HFFc6 (cell line): ENCODE measurements at regions not wholly inside any gene's neighbourhood (a gene's known extent, or its start where the extent isn't known, plus 50 kb on each side); places are given as distances from the start of the nearest gene placed in this dataset.

Source experiments
- DNase-seq: peaks from one replicate; pipeline ENCODE4 v3.0.0-alpha.2; 2018
- H3K27ac Mint-ChIP-seq: 2 replicates; pipeline ENCODE4 v1.8.0; 2020; ENCODE audit warnings: mild to moderate bottlenecking, mixed read lengths
- H3K27me3 Mint-ChIP-seq: 2 replicates; pipeline ENCODE4 v1.8.0; 2021; ENCODE audit warnings: mild to moderate bottlenecking, moderate library complexity, mixed read lengths; ENCODE audit not compliant: insufficient read depth
- H3K36me3 Mint-ChIP-seq: 2 replicates; pipeline ENCODE4 v1.8.0; 2021; ENCODE audit warnings: low read depth, mixed read lengths
- H3K4me1 Mint-ChIP-seq: 2 replicates; pipeline ENCODE4 v1.8.0; 2020; ENCODE audit warnings: low read depth, mixed read lengths
- H3K4me3 Mint-ChIP-seq: 2 replicates; pipeline ENCODE4 v1.8.0; 2020; ENCODE audit warnings: mild to moderate bottlenecking, moderate library complexity, mixed read lengths
- H3K9me3 Mint-ChIP-seq: 2 replicates; pipeline ENCODE4 v1.8.0; 2020; ENCODE audit warnings: mild to moderate bottlenecking, mixed read lengths
- TF ChIP-seq, protein P1 (sequence below): fragments of 200-600 bp; sonication (generic); IDR thresholded peaks from 2 replicates; pipeline ENCODE4 v1.5.0; 2021; ENCODE audit warnings: antibody characterized with exemption, mild to moderate bottlenecking

DNA sequence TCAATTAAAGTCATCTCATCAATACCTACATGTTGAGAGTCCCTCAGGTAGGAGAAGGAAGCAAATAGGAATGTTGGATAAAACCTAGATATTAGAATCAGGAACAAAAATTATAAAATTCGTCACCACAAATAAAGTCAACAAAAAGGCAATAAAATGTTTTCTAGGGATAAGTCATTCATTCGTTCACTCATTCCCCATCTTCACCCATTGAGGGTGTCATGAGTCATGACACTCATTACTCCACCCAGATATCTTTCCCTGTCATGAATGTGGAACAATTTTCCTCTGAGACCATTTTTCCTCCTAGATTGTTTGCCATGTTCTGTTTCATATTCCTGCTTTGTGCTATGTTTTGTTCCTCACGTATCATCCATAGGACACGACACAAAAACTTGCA, 50.9 kb upstream of the OLIG3 start:
- H3K4me1 Mint-ChIP-seq: no peaks in the 10 kb centered on the region
- no peak overlapping the region for H3K27ac Mint-ChIP-seq
- no peak for DNase-seq
- no peak overlapping the region for H3K4me3 Mint-ChIP-seq
- no peaks in the 10 kb centered on the region; the same call in 1 of the 2 replicates for H3K36me3 Mint-ChIP-seq
- peaks cover 1% of the 10 kb centered on the region; the same call in 1 of the 2 replicates for H3K27me3 Mint-ChIP-seq
- TF ChIP-seq, protein P1, sequence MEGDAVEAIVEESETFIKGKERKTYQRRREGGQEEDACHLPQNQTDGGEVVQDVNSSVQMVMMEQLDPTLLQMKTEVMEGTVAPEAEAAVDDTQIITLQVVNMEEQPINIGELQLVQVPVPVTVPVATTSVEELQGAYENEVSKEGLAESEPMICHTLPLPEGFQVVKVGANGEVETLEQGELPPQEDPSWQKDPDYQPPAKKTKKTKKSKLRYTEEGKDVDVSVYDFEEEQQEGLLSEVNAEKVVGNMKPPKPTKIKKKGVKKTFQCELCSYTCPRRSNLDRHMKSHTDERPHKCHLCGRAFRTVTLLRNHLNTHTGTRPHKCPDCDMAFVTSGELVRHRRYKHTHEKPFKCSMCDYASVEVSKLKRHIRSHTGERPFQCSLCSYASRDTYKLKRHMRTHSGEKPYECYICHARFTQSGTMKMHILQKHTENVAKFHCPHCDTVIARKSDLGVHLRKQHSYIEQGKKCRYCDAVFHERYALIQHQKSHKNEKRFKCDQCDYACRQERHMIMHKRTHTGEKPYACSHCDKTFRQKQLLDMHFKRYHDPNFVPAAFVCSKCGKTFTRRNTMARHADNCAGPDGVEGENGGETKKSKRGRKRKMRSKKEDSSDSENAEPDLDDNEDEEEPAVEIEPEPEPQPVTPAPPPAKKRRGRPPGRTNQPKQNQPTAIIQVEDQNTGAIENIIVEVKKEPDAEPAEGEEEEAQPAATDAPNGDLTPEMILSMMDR: no peak
- peaks cover 15% of the 10 kb centered on the region for H3K9me3 Mint-ChIP-seq

DNA sequence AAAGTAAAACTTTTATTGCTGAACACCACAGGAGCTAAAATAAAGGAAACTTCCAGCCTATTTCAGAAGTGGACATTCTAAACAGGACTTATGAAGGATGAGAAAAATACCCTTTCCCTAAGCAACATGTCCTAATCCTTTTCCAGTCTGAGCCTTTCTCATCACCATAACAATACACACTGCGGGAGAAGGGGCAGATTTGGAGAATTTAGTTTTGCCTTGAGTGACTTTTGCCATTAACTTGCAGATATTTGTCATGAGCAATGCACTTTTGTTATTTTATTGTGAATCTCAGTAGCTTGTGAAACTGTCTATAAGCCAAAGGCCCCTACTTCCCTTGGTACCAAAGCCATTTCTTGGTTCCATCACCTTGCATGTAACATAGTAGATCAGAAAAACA, 53.0 kb upstream of the OLIG3 start:
- TF ChIP-seq, protein P1: no peak
- no peak overlapping the region for H3K27ac Mint-ChIP-seq
- no peaks in the 10 kb centered on the region; the same call in 1 of the 2 replicates for H3K36me3 Mint-ChIP-seq
- H3K27me3 Mint-ChIP-seq: peaks cover 1% of the 10 kb centered on the region; the same call in 1 of the 2 replicates
- peaks cover 9% of the 10 kb centered on the region for H3K9me3 Mint-ChIP-seq
- H3K4me1 Mint-ChIP-seq: no peaks in the 10 kb centered on the region
- DNase-seq: no peak
- no peak overlapping the region for H3K4me3 Mint-ChIP-seq

DNA sequence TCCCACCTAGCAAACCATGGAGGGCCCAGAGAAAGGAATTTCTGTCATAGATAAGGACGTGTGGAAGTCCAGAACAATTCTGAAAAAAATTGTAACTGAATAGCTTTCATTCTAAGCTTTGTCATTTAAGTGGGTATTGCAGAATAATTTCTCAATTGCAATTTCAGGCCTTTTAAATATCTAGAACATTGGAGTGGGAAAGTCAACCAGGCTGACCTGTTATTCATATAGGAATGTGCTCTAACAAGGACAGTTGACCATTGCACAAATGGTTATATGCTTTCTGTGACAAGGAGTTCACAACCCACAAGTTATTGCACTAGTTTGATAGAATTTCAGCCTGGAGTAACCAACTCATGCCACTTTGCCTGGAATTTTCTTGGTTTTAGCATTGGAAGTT, 53.4 kb upstream of the OLIG3 start:
- Mint-ChIP-seq H3K27ac (no peak overlapping the region), H3K27me3 (peaks cover 1% of the 10 kb centered on the region; the same call in 1 of the 2 replicates), H3K36me3 (no peaks in the 10 kb centered on the region; the same call in 1 of the 2 replicates), H3K9me3 (peaks cover 8% of the 10 kb centered on the region), H3K4me1 (no peaks in the 10 kb centered on the region), H3K4me3 (no peak overlapping the region)
- TF ChIP-seq, protein P1: no peak
- DNase-seq: no peak

DNA sequence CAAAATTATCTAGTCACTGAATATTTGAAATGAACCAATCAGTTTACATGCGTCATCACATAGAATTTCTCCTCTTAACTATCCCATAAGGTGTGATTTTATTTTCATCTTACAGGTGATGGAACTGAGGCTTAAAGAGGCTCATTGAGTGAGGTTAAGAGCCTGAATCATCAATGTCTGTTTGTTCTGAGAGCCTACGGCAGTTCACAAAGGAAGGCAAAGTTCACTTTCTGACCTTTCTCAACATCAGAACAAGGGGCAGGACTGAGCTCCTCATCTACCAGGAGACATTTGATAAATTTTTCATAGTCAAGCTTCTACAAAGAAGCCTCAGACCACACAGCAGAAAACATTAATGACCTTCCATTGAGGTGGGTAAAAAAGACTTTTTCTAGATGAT, 54.9 kb upstream of the OLIG3 start:
- peaks cover 5% of the 10 kb centered on the region for H3K9me3 Mint-ChIP-seq
- H3K27me3 Mint-ChIP-seq: peaks cover 1% of the 10 kb centered on the region; the same call in 1 of the 2 replicates
- DNase-seq: no peak
- H3K4me3 Mint-ChIP-seq: no peak overlapping the region
- H3K36me3 Mint-ChIP-seq: no peaks in the 10 kb centered on the region; the same call in 1 of the 2 replicates
- TF ChIP-seq, protein P1: no peak
- no peaks in the 10 kb centered on the region for H3K4me1 Mint-ChIP-seq
- H3K27ac Mint-ChIP-seq: no peak overlapping the region

DNA sequence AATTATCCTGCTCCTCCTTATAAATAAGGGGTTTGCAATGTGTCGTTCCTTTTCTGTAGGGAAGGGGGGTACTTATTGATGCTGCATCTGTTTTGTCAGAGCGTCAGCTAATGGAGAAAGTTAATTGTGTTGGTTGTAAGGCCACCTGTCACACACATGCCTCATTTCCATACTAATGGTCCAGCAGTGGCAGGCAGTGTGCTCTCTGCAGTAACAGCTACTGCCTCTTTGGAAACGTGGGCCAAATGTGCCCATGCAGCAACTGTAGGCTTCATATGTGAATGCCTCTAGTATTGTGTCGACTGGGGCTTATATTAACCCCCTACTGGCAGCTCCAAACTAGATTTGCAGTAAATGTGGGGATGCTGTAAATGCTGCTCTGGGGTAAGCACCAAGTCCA, 56.3 kb upstream of the OLIG3 start:
- H3K27ac Mint-ChIP-seq: no peak overlapping the region
- no peaks in the 10 kb centered on the region for H3K4me1 Mint-ChIP-seq
- no peak overlapping the region for H3K4me3 Mint-ChIP-seq
- H3K27me3 Mint-ChIP-seq: peaks cover 1% of the 10 kb centered on the region; the same call in 1 of the 2 replicates
- H3K9me3 Mint-ChIP-seq: peaks cover 14% of the 10 kb centered on the region
- DNase-seq: no peak
- TF ChIP-seq, protein P1: no peak
- H3K36me3 Mint-ChIP-seq: no peaks in the 10 kb centered on the region; the same call in 1 of the 2 replicates

DNA sequence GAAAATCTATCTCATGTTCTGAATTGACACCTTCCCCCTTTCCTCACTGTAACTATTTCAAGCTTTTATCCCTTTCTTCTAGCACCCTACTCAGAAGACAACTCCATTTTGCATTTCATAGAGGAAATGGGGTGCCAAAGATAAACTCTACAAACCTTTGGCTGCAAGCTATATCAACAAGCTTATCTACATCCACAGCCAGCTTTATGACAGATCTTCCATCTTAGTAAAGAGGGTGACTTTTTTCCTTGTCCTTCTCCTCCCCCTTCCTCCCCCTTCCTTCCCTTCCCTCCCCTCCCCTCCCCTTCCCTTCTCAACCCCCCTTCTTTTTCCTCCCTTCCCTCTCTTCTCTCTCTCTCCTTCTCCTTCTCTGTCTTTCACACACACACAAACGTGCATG, 58.0 kb upstream of the OLIG3 start:
- H3K4me3 Mint-ChIP-seq: no peak overlapping the region
- no peaks in the 10 kb centered on the region; the same call in 1 of the 2 replicates for H3K36me3 Mint-ChIP-seq
- TF ChIP-seq, protein P1: no peak
- peaks cover 14% of the 10 kb centered on the region for H3K9me3 Mint-ChIP-seq
- no peaks in the 10 kb centered on the region for H3K4me1 Mint-ChIP-seq
- peaks cover 1% of the 10 kb centered on the region; the same call in 1 of the 2 replicates for H3K27me3 Mint-ChIP-seq
- no peak for DNase-seq
- no peak overlapping the region for H3K27ac Mint-ChIP-seq
